ENCODE measurements at regions not wholly inside any gene's neighbourhood (a gene's known extent, or its start where the extent isn't known, plus 50 kb on each side); places are given as distances from the start of the nearest gene placed in this dataset.

GRCh38 chr2:195563857-195564512, 93.0 kb upstream of the SLC39A10 start:
- no peak for TF ChIP-seq POLR2AphosphoS5 (IDR thresholded peaks at IDR 0.05; ENCODE audit: low read depth, low read length)
- no peak for TF ChIP-seq POLR2A (IDR thresholded peaks at IDR 0.05; ENCODE audit: low read depth, low read length)
- no peak for TF ChIP-seq TAF1 (IDR thresholded peaks at IDR 0.05; ENCODE audit: borderline replicate concordance, low read depth, low read length)

Data from GM12892 (cell line).